ENCODE measurements at regions not wholly inside any gene's neighbourhood (a gene's known extent, or its start where the extent isn't known, plus 50 kb on each side); places are given as distances from the start of the nearest gene placed in this dataset.

DNA sequence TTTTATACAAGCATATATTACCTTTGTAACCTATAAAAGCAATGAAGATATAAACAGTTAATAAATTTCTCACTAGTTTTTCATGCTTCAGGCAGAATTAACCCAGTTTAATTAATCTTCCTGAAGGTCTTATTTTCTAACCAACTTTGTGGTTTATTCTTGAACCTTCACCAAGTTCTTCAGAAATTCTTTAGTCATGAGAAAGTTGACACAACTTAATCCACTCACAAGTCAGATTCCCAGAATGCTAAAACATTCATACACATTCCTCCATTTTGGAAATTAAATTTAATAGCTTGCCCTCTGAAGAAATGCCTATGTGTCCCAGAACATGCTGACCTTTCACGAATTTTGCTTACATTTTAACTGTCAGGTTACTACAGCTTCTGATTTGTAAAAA is 105.4 kb upstream of the PAM start:
- no peak overlapping the region for H3K4me3 ChIP-seq
- no peaks in the 10 kb centered on the region for H3K4me1 ChIP-seq
- no peaks in the 10 kb centered on the region for H3K9me3 ChIP-seq
- no peak for DNase-seq
- no peaks in the 10 kb centered on the region for H3K36me3 ChIP-seq
- no peaks in the 10 kb centered on the region for H3K27me3 ChIP-seq
- intact Hi-C loops (cut with DNase I), result no loop called here
- no peak overlapping the region for H3K27ac ChIP-seq
- ATAC-seq, result no peak
- 38% methylated on average over 1 of the region's 1 CpG for WGBS (ENCODE audit: insufficient coverage, low coverage, low lambda C conversion rate, missing lambda C conversion rate)
- TF ChIP-seq, protein P1, sequence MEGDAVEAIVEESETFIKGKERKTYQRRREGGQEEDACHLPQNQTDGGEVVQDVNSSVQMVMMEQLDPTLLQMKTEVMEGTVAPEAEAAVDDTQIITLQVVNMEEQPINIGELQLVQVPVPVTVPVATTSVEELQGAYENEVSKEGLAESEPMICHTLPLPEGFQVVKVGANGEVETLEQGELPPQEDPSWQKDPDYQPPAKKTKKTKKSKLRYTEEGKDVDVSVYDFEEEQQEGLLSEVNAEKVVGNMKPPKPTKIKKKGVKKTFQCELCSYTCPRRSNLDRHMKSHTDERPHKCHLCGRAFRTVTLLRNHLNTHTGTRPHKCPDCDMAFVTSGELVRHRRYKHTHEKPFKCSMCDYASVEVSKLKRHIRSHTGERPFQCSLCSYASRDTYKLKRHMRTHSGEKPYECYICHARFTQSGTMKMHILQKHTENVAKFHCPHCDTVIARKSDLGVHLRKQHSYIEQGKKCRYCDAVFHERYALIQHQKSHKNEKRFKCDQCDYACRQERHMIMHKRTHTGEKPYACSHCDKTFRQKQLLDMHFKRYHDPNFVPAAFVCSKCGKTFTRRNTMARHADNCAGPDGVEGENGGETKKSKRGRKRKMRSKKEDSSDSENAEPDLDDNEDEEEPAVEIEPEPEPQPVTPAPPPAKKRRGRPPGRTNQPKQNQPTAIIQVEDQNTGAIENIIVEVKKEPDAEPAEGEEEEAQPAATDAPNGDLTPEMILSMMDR (IDR thresholded peaks at IDR 0.05), result no peak
- TF ChIP-seq POLR2A (IDR thresholded peaks at IDR 0.05), result no peak

DNA sequence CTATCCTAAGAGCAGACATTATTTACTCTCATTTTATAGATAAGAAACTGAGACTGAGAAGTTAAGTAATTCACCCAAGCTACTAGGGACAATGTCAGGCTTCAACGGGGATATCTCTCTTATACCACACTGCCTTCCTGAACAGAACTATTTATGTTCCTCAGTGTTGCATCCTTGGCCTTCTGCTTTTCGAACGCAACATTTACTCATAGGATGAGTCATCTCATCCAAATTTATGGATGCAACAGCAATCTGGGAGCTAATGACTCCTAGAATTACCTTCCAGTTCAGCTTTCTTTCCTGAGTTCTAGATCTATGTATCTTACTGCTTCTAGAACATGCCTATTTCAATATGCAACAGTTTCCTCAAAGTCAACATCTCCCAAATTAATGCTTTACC is 103.6 kb upstream of the PAM start:
- no peaks in the 10 kb centered on the region for H3K27me3 ChIP-seq
- no peak for DNase-seq
- ATAC-seq, result no peak
- no peaks in the 10 kb centered on the region for H3K9me3 ChIP-seq
- no peak overlapping the region for H3K27ac ChIP-seq
- H3K4me3 ChIP-seq, result no peak overlapping the region
- intact Hi-C loops (cut with DNase I), result no loop called here
- H3K4me1 ChIP-seq, result no peaks in the 10 kb centered on the region
- WGBS (ENCODE audit: insufficient coverage, low coverage, low lambda C conversion rate, missing lambda C conversion rate), result 69% methylated on average over 3 of the region's 3 CpGs
- TF ChIP-seq POLR2A (IDR thresholded peaks at IDR 0.05), result no peak
- TF ChIP-seq, protein P1 (IDR thresholded peaks at IDR 0.05), result no peak
- H3K36me3 ChIP-seq, result no peaks in the 10 kb centered on the region

DNA sequence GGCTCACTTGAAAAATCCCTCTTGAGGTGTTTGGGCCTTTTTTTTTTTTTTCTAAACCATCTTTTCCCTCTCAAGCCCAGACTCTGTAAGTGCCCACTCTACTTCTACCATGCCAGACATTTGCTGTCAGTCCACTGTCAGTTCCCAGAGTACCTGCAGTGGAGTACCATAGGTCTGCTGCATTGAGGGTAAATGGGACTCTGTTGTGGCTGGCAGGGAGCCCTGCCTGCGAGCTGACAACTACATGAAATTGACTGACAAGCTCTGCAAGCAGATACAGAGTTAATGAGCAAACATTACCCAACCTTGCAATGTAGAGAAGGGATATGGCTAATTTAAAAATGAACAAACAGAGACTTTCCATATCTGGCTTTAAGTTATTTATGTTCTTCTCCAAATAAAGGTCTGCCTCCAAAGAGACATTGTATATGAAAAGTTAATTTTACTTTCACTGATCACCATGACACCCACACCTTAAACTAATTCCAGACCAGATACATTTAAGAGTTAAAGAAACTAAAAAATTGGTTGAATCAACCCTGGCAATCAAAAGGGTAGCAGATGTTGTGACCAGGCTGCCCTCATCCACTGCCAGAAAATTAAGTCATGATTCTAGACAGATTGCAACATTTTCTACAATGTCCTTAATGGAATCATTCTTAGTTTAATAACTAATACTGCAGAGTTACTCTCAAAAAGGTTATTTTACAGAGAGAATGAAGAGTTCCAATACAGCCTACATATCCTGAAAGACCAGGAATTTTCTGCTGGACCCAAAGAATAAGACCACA is 100.4 kb upstream of the PAM start:
- Histone ChIP-seq H3K4me1 (no peaks in the 10 kb centered on the region), H3K27me3 (no peaks in the 10 kb centered on the region), H3K27ac (no peak overlapping the region), H3K9me3 (no peaks in the 10 kb centered on the region), H3K4me3 (no peak overlapping the region), H3K36me3 (no peaks in the 10 kb centered on the region)
- DNase-seq (no peak), ATAC-seq (no peak)
- intact Hi-C loops (cut with DNase I), result no loop called here
- 33% methylated on average over 1 of the region's 1 CpG for WGBS (ENCODE audit: insufficient coverage, low coverage, low lambda C conversion rate, missing lambda C conversion rate)
- TF ChIP-seq, protein P1 (IDR thresholded peaks at IDR 0.05), result no peak
- no peak for TF ChIP-seq POLR2A (IDR thresholded peaks at IDR 0.05)

DNA sequence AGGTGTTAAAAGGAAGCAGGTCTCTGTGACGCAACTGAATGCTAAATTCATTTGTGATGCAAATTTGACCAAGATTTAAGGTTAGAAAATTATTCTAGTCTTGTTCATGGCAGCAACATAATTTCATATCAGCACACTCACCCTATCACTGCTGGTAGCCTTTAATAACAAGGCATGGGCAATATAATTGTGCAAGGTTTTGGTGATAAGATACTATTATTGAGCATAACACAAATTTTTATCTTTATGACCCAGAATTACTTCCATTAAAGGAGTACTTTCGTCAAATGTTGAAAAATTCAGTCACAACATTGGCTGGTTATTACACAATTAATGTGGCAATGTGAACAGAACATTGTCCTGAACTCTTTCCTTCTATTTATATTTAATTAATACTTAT is 96.0 kb upstream of the PAM start:
- ATAC-seq (no peak), DNase-seq (no peak)
- Histone ChIP-seq H3K9me3 (no peaks in the 10 kb centered on the region), H3K4me1 (no peaks in the 10 kb centered on the region), H3K36me3 (no peaks in the 10 kb centered on the region), H3K4me3 (no peak overlapping the region), H3K27me3 (no peaks in the 10 kb centered on the region), H3K27ac (no peak overlapping the region)
- intact Hi-C loops (cut with DNase I), result no loop called here
- WGBS (ENCODE audit: insufficient coverage, low coverage, low lambda C conversion rate, missing lambda C conversion rate), result 41% methylated on average over 2 of the region's 2 CpGs
- TF ChIP-seq, protein P1 (IDR thresholded peaks at IDR 0.05), result no peak
- no peak for TF ChIP-seq POLR2A (IDR thresholded peaks at IDR 0.05)
